ENCODE measurements at regions not wholly inside any gene's neighbourhood (a gene's known extent, or its start where the extent isn't known, plus 50 kb on each side); places are given as distances from the start of the nearest gene placed in this dataset.

DNA sequence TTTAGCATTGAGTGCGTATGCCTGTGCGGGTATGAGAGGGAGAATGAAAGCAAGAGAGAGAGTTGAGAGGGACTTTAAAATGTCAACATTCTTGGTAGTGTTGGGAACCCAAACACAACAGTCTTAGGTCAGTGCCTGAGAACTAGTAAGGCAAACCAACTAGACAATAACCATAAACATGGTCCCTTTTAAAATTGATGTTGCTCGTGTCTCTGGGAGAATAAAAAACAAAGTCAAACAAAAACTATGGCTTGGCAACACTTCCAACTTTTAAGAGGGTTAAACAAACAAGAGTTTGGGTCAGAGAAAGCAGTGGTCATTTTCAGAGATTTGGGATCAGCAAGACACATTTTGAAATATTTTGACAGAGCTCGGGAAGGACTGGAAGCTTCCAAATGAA, 146.7 kb upstream of the THBS1 start:
- DNase-seq = no peak

- no peak for DNase-seq
These were observed 146.1 kb upstream of the THBS1 start for GRCh38 chr15:39434751-39435238.

GRCh38 chr15:39435244-39435643, 145.6 kb upstream of the THBS1 start:
- no peak for DNase-seq

- no peak for DNase-seq
These were observed 142.6 kb upstream of the THBS1 start for GRCh38 chr15:39438260-39438659.

DNA sequence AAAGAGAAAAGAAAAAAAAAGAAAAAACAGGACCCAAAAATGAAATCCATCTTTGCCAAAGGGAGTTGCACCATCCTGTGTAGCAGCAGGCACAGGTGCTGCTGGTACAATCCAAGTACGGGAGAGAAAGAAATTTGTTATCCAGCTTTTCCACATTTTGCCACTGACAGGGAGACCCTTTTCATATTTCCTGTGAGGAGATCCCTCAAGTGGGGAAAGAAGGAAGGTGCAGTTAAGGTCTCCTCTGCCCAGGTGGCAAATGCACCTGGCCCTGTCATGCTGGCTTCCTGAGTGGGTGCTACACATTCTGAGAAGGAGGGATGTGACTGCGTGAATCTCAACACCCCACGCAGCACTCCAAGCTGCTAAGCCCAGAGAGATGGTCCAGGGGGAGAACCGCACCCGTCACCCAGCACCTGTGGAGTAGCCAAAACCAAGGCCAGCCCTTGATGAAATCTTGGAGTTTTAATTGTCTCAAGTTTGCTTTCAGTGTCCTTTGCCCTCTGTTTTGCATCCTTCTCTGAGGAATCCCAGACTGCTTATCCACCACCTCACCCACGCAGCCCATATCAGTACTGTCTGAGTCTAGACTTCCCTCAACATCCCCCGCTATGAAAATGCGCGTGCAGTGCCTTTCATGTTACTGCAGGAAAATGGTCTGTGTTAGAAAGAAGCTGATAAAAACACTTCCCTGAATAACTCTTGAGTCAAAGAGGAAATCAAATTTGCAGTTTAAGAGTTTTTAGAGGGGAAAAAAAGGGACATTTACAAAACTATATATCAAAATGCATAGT, 141.9 kb upstream of the THBS1 start:
- no peak for DNase-seq

DNA sequence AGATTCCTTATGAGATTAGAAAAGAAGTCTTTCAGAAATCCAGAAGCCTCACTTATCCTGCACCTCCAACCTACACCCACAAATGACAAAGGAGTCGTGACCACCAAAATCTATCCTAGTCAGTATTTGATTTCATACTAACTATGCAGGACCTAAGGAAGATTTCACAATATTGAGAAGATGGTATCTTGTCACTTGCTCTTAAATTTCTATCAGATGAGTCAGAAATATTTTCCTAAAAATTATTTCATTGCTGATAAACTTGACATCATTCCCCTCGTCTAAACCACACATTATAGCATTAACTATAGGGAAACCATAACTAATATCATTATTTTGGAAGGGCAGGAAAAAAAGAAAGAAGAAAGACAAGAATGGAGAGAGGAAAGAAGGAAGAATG, 138.0 kb upstream of the THBS1 start:
- DNase-seq = no peak

GRCh38 chr15:39443659-39444219, 137.1 kb upstream of the THBS1 start:
- DNase-seq = no peak

GRCh38 chr15:39444735-39445470, 136.0 kb upstream of the THBS1 start:
- DNase-seq = no peak

DNA sequence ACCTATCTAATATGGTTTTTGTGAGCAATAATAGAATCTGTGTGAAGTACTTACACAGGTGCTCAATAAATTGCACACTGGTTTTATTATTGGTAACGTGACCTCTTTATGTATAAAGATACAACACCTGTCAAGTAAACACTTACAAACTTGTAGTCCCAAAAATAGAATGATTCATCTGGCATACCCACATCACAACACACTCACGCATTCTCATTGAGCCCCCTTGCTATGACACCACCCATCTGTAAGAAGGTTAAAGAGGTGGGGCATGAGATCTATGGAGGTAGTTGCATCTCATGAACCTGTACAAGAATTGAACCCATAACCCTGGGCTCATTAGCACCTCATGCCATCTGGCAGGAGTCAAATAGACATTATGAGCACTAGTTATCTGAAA, 134.9 kb upstream of the THBS1 start:
- DNase-seq = no peak

DNA sequence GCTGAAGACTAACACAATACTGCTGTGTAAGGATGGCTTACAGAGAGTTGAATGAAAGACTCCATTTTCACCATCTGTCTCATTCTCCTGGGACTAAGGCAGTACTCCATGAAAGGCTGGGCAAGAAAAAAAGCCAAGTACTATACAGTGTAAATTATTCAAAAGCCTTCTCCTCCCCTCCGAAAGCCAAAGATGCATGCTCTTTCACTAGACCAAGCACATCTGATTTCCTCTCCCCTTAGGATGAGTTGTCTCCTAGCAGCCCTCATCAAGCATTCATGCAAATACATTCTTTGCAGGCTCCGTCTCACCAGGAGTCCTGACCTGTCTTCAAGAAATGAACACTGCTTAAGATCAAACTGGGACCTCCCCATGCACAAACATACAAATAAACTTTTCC, 133.5 kb upstream of the THBS1 start:
- no peak for DNase-seq

GRCh38 chr15:39447881-39448280, 133.0 kb upstream of the THBS1 start:
- no peak for DNase-seq

- no peak for DNase-seq
These were observed 132.5 kb upstream of the THBS1 start for GRCh38 chr15:39448409-39448808.

GRCh38 chr15:39451121-39451688, 129.7 kb upstream of the THBS1 start:
- DNase-seq = no peak

DNA sequence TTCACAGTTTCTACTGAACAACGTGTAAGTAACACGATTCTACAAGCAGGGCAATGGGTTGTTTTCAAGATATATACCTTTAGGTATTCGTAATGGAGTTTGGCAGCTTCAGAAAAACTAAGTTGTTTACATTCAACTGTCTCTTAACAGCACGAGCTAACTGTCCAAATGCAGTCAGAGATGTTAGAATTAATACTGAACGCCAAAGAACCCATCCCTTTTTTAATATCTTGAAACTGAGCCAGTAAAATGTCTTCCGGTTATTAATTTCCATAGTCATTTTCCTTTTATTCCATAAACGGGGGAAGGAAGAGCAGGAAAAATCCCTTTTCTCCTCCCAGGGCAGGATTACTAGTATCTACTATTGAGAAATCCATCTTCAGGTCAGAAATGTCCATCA, 129.0 kb upstream of the THBS1 start:
- DNase-seq = no peak

DNA sequence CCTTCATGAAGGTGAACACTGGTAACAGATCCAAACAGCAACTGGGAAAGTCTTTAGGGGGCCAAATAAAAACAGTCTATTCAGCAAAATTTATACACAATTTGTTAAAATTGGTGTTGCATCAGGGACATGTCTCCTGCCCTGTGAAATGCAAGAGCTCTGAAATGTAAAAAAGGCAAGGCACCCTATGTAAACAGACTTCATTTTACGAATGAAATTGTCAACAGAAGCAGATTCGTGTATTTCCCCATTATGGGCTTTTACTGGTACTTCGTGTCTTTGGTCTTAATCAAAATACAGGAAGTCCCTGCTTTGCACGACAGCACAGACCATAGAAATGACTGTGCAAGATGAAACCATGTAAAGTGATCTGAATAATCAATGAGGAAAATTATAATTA, 127.3 kb upstream of the THBS1 start:
- no peak for DNase-seq

GRCh38 chr15:39454189-39454986, 126.5 kb upstream of the THBS1 start:
- DNase-seq = no peak

DNA sequence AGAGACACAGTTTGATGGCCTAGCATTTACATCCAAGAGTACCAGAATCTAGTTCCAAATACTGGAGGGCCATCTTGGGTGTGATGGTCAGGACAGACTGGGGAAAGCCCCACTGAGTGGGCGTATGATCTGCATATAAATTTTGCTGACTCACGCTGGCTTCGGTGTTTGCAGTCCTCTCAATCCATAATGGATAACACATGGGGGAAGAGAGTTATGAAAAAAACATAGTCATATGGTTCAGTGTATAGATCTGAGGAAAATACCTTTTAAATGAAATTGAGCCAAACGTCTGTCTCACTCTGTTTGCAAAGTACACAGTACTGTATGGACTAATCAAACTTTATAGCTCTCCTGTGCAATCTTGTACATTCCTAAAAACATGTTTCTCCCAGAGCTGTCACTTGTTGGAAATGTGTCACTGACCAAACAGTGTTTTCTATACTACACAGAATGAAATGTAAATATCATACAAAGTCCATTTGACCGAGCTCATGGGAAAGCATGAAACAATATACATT, 125.3 kb upstream of the THBS1 start:
- DNase-seq = peak; percentile 62

DNA sequence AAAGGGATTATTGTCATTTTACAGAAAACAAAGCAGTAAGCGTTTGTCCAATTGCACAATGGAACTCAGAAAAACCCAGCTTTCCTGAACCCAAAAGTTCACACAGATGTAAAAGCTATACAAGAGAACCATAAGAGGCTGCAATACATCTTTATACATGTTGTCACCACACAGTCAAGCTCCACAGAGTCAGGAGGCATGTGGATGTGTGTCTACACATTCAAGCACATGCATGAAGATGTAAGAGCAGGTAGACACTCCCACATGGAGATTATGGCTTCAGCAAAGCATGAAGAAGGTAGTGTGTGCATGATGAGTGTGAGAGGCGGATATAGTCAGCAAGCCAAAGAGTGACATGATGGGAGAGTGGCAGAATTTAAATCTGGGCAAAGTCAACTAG, 124.7 kb upstream of the THBS1 start:
- DNase-seq = no peak

DNA sequence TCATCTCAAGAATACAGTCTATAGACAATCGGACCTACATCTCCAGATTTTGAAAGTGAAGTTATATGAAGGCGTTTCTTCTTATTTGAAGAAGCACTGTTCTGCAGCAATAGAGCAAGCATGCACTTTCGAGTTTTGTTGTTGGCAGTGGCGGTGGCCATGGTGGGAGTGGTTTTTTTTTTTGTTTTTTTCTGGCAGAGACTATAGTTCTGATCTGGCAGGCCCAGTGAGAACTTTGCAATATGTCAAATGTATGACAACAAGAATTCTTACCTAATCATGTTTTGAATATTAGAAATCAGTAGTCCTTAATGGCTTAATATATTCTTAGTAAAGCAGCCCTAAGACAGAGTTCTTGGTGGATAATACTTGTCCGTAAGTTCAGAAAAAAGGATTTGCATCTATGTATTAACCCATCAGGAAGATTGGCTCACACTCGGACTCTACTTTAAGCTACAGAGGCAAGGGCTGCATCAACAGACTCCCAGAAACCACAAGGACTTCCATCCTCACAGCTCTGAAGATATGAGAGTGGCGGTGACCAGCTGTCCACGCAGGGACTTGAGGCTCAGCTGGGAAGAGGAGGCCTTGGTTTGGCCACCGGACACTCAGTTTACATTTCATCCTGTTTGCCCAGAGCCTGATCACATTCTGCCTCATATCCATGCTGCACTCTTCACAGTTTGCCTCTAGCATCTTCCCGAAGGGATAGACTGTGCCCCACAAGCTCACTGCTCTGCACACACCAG, 124.1 kb upstream of the THBS1 start:
- no peak for DNase-seq

DNA sequence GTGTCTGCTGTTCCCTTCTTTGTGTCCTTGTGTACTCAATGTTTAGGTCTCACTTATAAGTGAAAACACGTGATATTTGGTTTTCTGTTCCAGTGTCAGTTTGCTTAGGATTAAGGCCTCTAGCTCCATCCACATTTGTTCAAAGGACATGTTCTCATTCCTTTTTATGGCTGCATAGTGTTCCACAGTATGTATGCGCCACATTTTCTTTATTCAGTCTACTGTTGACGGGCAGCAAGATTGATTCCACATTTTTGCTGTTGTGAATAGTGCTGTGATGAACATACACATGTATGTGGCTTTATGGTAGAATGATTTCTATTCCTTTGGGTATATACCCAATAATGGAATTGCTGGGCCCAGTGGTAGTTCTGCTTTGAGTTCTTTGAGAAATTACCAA, 122.7 kb upstream of the THBS1 start:
- DNase-seq = no peak

GRCh38 chr15:39459548-39459947, 121.3 kb upstream of the THBS1 start:
- DNase-seq = no peak

DNA sequence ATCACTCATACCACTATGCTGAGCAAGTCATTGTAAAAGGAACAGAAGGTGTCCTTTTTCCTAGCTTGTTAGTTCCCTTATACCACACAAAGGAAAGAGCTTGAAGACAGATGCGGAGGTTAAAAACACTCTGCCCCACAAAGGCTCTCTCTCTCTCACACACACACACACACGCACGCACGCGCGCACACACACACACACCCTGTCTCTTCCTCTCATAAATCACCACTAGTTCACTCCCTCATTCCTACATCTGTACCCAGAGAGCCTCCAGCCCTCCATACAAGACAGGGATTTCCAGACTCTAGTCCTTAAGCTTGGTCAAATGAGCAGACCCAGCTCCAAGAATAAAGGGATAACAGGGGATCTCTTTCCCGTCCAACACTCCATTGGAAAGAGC, 120.1 kb upstream of the THBS1 start:
- no peak for DNase-seq
